GM18870 (cell line): ENCODE measurements at regions not wholly inside any gene's neighbourhood (a gene's known extent, or its start where the extent isn't known, plus 50 kb on each side); places are given as distances from the start of the nearest gene placed in this dataset.

Experiments
- ATAC-seq: cut with Tn5 transposase; IDR thresholded peaks from one replicate; pipeline ENCODE4 v1.9.1; 2021; ENCODE audit warnings: moderate library complexity; ENCODE audit not compliant: unreplicated experiment

DNA sequence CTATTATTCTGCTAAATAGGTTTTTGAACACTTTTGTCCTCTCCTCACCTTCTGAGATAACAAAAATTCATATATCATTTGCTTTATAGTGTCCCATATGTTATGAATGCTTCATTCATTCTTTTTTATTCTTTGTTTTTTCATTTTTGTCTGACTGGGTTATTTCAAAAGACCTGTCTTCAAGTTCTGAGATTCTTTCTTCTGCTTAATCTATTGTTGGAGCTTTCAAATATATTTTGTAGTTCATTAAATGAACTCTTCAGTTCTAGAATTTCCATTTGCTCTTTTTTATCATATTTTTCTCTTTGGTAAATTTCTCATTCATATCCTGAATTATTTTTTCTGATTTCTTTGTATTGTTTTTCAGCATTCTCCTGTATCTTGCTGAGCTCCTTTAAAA lies 53.1 kb upstream of the SCIN start:
- no peak for ATAC-seq

DNA sequence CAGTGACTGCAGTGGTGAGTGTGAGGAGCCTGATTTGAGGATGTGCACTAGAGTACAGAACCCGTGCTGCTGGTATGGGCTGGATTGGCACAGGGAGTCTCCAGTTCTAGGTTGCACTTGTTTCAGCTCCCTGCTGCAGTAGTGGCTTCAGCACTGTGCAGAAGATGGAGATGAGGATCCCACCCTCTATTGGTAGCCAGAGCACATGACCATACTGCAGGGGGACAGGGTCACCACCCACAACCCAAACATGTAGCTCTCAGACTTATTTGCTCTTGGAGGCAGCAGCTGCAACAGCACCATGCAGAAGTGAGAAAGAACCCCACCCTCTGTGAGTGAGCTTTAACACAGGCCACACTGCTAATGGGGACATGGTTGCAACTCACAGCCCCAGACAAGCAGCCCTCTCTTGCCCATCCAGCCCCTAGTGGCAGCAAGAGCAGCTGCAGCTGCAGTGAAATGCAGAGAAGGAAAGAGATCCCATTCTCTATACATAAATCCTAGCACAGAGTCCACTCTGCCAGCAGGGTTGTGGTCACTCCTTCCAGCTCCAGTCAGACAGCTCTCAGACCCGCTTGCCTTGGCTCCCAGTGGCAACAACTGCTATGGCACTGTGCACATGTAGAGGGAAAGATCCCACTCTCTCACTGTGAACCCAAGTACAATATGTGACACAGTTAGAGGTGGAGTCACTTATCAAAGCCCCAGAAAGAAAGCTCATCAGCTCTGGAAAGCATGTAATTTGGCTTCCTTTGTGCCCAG lies 51.4 kb upstream of the SCIN start:
- ATAC-seq: no peak

DNA sequence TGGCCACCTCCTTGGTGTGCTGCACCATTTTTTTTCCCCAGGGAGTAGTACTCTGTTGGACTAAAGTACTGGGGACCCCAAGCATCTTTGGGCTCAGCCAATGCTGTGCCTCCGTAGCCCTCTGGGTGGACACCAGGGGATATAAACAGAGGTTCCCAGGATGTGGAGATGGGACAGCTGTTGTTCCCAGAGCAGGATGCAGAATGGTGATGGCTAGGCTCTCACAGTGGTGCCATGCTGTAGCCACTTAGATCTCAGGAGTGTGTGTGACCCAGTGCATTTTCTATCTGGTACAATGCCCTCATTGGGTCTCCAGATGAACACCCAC lies 50.9 kb upstream of the SCIN start:
- ATAC-seq: no peak
